ENCODE measurements at regions not wholly inside any gene's neighbourhood (a gene's known extent, or its start where the extent isn't known, plus 50 kb on each side); places are given as distances from the start of the nearest gene placed in this dataset.
"Not testable (repeated sequence)": the region's sequence is repeated elsewhere in the genome, so short reads cannot be mapped to it uniquely, and the experiment has no call there.

- not testable (repeated sequence) for H3K79me2 ChIP-seq (ENCODE audit: insufficient read depth, low read length); H3K9ac ChIP-seq (ENCODE audit: low read length); H3K27me3 ChIP-seq (ENCODE audit: low read length); H3K36me3 ChIP-seq (ENCODE audit: low read length); H3K4me3 ChIP-seq (ENCODE audit: insufficient read depth, low read length, poor library complexity, severe bottlenecking); H3K27ac ChIP-seq (ENCODE audit: low read depth, low read length); H3K9me2 ChIP-seq (replicated peaks; ENCODE audit: insufficient read depth, low read length); H3K4me2 ChIP-seq (ENCODE audit: low read depth, low read length, poor library complexity, severe bottlenecking); H4K20me1 ChIP-seq (ENCODE audit: low read depth, low read length); H2AFZ ChIP-seq (ENCODE audit: low read depth, low read length, severe bottlenecking); H3F3A ChIP-seq (ENCODE audit: insufficient read depth)
- H3K9me3 ChIP-seq (ENCODE audit: insufficient read depth, low read length) = peaks cover 11% of the 10 kb centered on the region; the same call in 1 of the 2 replicates
Measured at GRCh38 chr21:9732605-9733004, 788.8 kb upstream of the TPTE start.

DNA sequence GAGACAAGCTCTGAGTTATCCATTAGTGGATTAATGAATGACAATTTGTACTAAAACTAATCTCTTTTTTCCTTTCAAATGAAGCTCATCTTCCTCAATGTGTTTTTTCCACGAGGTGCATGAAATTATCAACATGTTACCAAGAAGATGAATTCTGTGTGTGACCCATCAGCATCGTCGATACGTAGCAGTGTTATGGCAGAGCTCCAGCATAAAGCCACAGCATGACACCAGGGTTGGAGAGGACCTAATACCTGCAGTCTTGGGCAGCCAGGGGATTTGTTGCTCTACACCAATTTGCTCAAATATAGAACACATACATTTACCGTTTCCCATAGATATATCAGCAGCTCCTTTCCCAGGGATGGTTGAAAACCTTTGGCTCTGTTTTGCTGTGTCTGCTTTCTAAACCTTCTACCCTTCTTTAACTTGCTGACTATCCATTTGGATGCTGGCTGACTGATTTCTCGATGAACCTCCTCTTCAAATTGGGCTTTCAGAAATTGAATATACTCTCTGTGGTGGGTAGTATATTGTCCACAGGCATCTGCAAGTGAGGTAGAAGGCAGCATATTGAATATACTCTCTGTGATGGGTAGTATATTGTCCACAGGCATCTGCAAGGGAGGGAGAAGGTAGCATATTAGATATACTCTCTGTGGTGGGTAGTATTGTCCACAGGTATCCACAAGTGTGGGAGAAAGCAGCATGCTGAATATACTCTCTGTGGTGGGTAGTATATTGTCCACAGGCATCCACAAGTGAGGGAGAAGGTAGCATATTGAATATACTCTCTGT is 787.4 kb upstream of the TPTE start:
- not testable (repeated sequence) for H3K9ac ChIP-seq (ENCODE audit: low read length); H3K27ac ChIP-seq (ENCODE audit: low read depth, low read length); H3F3A ChIP-seq (ENCODE audit: insufficient read depth); H3K9me2 ChIP-seq (replicated peaks; ENCODE audit: insufficient read depth, low read length); H2AFZ ChIP-seq (ENCODE audit: low read depth, low read length, severe bottlenecking); H3K79me2 ChIP-seq (ENCODE audit: insufficient read depth, low read length); H3K27me3 ChIP-seq (ENCODE audit: low read length); H3K36me3 ChIP-seq (ENCODE audit: low read length); H3K4me2 ChIP-seq (ENCODE audit: low read depth, low read length, poor library complexity, severe bottlenecking); H3K4me3 ChIP-seq (ENCODE audit: insufficient read depth, low read length, poor library complexity, severe bottlenecking); H4K20me1 ChIP-seq (ENCODE audit: low read depth, low read length)
- peaks cover 16% of the 10 kb centered on the region; the same call in 1 of the 2 replicates for H3K9me3 ChIP-seq (ENCODE audit: insufficient read depth, low read length)

GRCh38 chr21:9735421-9735961 is 785.9 kb upstream of the TPTE start:
- H3K9ac ChIP-seq (ENCODE audit: low read length) = no peak overlapping the region
- H3K9me3 ChIP-seq (ENCODE audit: insufficient read depth, low read length) = peaks cover 16% of the 10 kb centered on the region; the same call in 1 of the 2 replicates
- H3K27me3 ChIP-seq (ENCODE audit: low read length) = no peaks in the 10 kb centered on the region
- H3K79me2 ChIP-seq (ENCODE audit: insufficient read depth, low read length) = no peaks in the 10 kb centered on the region
- H2AFZ ChIP-seq (ENCODE audit: low read depth, low read length, severe bottlenecking) = no peak overlapping the region
- no peak for TF ChIP-seq EZH2phosphoT487 (conservative IDR thresholded peaks at IDR 0.05; ENCODE audit: low read length)
- TF ChIP-seq, protein P1, sequence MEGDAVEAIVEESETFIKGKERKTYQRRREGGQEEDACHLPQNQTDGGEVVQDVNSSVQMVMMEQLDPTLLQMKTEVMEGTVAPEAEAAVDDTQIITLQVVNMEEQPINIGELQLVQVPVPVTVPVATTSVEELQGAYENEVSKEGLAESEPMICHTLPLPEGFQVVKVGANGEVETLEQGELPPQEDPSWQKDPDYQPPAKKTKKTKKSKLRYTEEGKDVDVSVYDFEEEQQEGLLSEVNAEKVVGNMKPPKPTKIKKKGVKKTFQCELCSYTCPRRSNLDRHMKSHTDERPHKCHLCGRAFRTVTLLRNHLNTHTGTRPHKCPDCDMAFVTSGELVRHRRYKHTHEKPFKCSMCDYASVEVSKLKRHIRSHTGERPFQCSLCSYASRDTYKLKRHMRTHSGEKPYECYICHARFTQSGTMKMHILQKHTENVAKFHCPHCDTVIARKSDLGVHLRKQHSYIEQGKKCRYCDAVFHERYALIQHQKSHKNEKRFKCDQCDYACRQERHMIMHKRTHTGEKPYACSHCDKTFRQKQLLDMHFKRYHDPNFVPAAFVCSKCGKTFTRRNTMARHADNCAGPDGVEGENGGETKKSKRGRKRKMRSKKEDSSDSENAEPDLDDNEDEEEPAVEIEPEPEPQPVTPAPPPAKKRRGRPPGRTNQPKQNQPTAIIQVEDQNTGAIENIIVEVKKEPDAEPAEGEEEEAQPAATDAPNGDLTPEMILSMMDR (IDR thresholded peaks at IDR 0.05; ENCODE audit: insufficient read depth, low read length, poor library complexity, severe bottlenecking) = no peak
- no peaks in the 10 kb centered on the region for H3K36me3 ChIP-seq (ENCODE audit: low read length)
- H3K4me3 ChIP-seq (ENCODE audit: insufficient read depth, low read length, poor library complexity, severe bottlenecking) = no peak overlapping the region
- no peak overlapping the region for H3K27ac ChIP-seq (ENCODE audit: low read depth, low read length)
- H4K20me1 ChIP-seq (ENCODE audit: low read depth, low read length) = no peaks in the 10 kb centered on the region
- H3F3A ChIP-seq (ENCODE audit: insufficient read depth) = no peaks in the 10 kb centered on the region
- H3K4me2 ChIP-seq (ENCODE audit: low read depth, low read length, poor library complexity, severe bottlenecking) = no peak overlapping the region
- H3K9me2 ChIP-seq (replicated peaks; ENCODE audit: insufficient read depth, low read length) = no peaks in the 10 kb centered on the region

- not testable (repeated sequence) for H3K4me3 ChIP-seq (ENCODE audit: insufficient read depth, low read length, poor library complexity, severe bottlenecking); H4K20me1 ChIP-seq (ENCODE audit: low read depth, low read length); H3K9me2 ChIP-seq (replicated peaks; ENCODE audit: insufficient read depth, low read length); H3F3A ChIP-seq (ENCODE audit: insufficient read depth); H3K36me3 ChIP-seq (ENCODE audit: low read length); H2AFZ ChIP-seq (ENCODE audit: low read depth, low read length, severe bottlenecking); H3K27me3 ChIP-seq (ENCODE audit: low read length); H3K27ac ChIP-seq (ENCODE audit: low read depth, low read length); H3K79me2 ChIP-seq (ENCODE audit: insufficient read depth, low read length); H3K4me2 ChIP-seq (ENCODE audit: low read depth, low read length, poor library complexity, severe bottlenecking); H3K9ac ChIP-seq (ENCODE audit: low read length)
- peaks cover 16% of the 10 kb centered on the region; the same call in 1 of the 2 replicates for H3K9me3 ChIP-seq (ENCODE audit: insufficient read depth, low read length)
Measured at GRCh38 chr21:9737301-9737700, 784.1 kb upstream of the TPTE start.

DNA sequence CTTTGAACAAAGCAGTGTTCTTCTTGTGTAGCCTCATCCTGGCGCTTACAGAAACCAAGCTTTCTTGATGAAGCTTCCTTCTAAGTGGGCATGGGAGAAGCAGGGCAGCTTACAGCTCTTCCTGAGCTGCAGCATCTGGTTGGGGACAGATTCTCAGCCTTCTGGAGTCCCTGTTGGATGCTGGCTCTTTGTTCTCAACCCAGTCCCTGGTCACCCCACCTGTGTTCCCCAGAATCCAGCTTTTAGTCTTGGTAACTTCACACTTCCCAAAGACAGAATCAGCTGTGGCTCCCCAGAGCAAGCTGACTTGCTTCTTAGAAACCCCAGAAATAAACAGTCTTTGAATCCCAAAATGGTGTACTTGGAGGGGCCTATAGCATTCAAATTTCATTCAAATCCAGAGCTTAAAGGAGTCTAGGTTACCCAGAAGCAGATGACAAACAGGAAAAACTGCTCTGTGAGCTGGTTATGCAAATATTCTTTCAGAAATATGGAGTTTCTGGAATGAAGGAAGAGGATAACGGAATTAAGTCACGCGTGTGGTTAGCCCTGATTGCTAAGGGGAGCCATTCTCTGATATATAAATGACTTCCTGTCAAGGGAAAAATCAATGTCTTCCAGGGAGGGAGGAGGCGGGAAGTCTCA is 783.4 kb upstream of the TPTE start:
- not testable (repeated sequence) for H3K27me3 ChIP-seq (ENCODE audit: low read length); H3K9me2 ChIP-seq (replicated peaks; ENCODE audit: insufficient read depth, low read length); H4K20me1 ChIP-seq (ENCODE audit: low read depth, low read length); H3F3A ChIP-seq (ENCODE audit: insufficient read depth); H2AFZ ChIP-seq (ENCODE audit: low read depth, low read length, severe bottlenecking); H3K4me2 ChIP-seq (ENCODE audit: low read depth, low read length, poor library complexity, severe bottlenecking); H3K27ac ChIP-seq (ENCODE audit: low read depth, low read length); H3K79me2 ChIP-seq (ENCODE audit: insufficient read depth, low read length); H3K36me3 ChIP-seq (ENCODE audit: low read length); H3K4me3 ChIP-seq (ENCODE audit: insufficient read depth, low read length, poor library complexity, severe bottlenecking); H3K9ac ChIP-seq (ENCODE audit: low read length)
- H3K9me3 ChIP-seq (ENCODE audit: insufficient read depth, low read length) = peaks cover 16% of the 10 kb centered on the region; the same call in 1 of the 2 replicates
